MM.1S (cell line): ENCODE measurements at regions not wholly inside any gene's neighbourhood (a gene's known extent, or its start where the extent isn't known, plus 50 kb on each side); places are given as distances from the start of the nearest gene placed in this dataset.
"Not testable (repeated sequence)": the region's sequence is repeated elsewhere in the genome, so short reads cannot be mapped to it uniquely, and the experiment has no call there.

Source experiments
- DNase-seq: peaks from one replicate; pipeline ENCODE4 v3.0.0-alpha.2; 2015
- H2AFZ ChIP-seq: fragments of 300-600 bp; sonication (generic); 2 replicates; pipeline ENCODE4 v1.6.0; 2016; ENCODE audit warnings: antibody characterized with exemption, low read length
- H3F3A ChIP-seq: fragments of 300-600 bp; sonication (generic); 2 replicates; pipeline ENCODE4 v1.6.1; 2016; ENCODE audit warnings: mild to moderate bottlenecking, antibody characterized with exemption, low read length, moderate library complexity, mixed read lengths; ENCODE audit not compliant: insufficient read depth
- H3K27ac ChIP-seq: fragments of 300-600 bp; sonication (generic); 2 replicates; pipeline ENCODE4 v1.5.1; 2016; ENCODE audit warnings: mild to moderate bottlenecking, low read length
- H3K27me3 ChIP-seq: fragments of 300-600 bp; sonication (generic); replicated peaks from 2 replicates; pipeline ENCODE4 v1.6.0; 2016; ENCODE audit warnings: low read length; ENCODE audit not compliant: insufficient read depth
- H3K36me3 ChIP-seq: fragments of 300-600 bp; sonication (generic); replicated peaks from 2 replicates; pipeline ENCODE4 v1.6.1; 2016; ENCODE audit warnings: mild to moderate bottlenecking, low read length, mixed read lengths; ENCODE audit not compliant: insufficient read depth
- H3K4me1 ChIP-seq: fragments of 300-600 bp; sonication (generic); 2 replicates; pipeline ENCODE4 v1.6.1; 2016; ENCODE audit warnings: low read length, mixed read lengths
- H3K4me2 ChIP-seq: fragments of 300-600 bp; sonication (generic); 2 replicates; pipeline ENCODE4 v1.6.0; 2016; ENCODE audit warnings: low read depth, low read length
- H3K4me3 ChIP-seq: fragments of 300-600 bp; sonication (generic); 2 replicates; pipeline ENCODE4 v1.5.1; 2016; ENCODE audit warnings: low read length, mixed read lengths
- H3K79me2 ChIP-seq: fragments of 300-600 bp; sonication (generic); 2 replicates; pipeline ENCODE4 v1.6.1; 2016; ENCODE audit warnings: mixed run types, low read length, mixed read lengths
- H3K9ac ChIP-seq: fragments of 300-600 bp; sonication (generic); 2 replicates; pipeline ENCODE4 v1.6.1; 2016; ENCODE audit warnings: low read length, mixed read lengths
- H3K9me2 ChIP-seq: fragments of 300-600 bp; sonication (generic); replicated peaks from 2 replicates; pipeline ENCODE4 v1.6.1; 2016; ENCODE audit warnings: mild to moderate bottlenecking, low read length, mixed read lengths; ENCODE audit not compliant: insufficient read depth
- H3K9me3 ChIP-seq: fragments of 300-600 bp; sonication (generic); replicated peaks from 2 replicates; pipeline ENCODE4 v1.6.1; 2016; ENCODE audit warnings: mild to moderate bottlenecking, low read length, mixed read lengths; ENCODE audit not compliant: insufficient read depth
- H4K20me1 ChIP-seq: fragments of 300-600 bp; sonication (generic); 2 replicates; pipeline ENCODE4 v1.6.1; 2016; ENCODE audit warnings: mild to moderate bottlenecking, low read length, moderate library complexity, mixed read lengths; ENCODE audit not compliant: insufficient read depth
- EZH2 ChIP-seq: fragments of 300-600 bp; sonication (generic); optimal IDR thresholded peaks from 2 replicates; pipeline ENCODE3; 2017; ENCODE audit warnings: low read depth, mild to moderate bottlenecking, antibody characterized with exemption, low read length, mixed read lengths
- EZH2phosphoT487 ChIP-seq: fragments of 300-600 bp; sonication (generic); IDR thresholded peaks from 2 replicates; pipeline ENCODE4 v1.6.1; 2018; ENCODE audit warnings: antibody characterized with exemption, low read length
- TF ChIP-seq, protein P1 (sequence below): fragments of 300-600 bp; sonication (generic); IDR thresholded peaks from 2 replicates; pipeline ENCODE4 v1.5.1; 2016; ENCODE audit warnings: antibody characterized with exemption, low read length, mixed read lengths

DNA sequence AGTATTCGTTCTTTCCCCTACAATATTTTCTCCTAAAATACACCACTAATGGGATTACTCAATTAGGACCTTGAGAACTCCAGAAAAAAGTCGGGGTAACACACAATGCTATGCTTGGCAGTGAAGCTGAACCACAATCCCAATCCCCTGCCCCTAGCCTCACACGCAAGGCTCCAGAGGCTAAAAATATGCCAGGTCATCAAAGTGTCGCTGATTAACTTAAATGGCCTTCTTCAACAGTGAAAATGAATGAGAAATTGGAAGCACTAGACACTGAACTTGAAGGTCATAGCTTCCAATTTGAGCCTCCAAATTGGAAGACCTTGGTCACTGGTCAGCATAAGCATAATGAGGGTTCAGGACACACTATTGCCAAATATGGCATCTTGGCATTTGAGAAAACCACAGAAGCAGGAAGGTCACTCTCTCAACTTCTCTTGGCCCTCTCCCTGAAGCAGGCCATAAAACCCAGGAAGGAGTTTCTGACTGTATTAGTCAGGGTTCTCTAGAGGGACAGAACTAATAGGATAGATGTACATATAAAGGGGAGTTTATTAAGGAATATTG lies 86.0 kb upstream of the SATB2 start:
- TF ChIP-seq EZH2phosphoT487 (no peak), EZH2 (no peak)
- TF ChIP-seq, protein P1, sequence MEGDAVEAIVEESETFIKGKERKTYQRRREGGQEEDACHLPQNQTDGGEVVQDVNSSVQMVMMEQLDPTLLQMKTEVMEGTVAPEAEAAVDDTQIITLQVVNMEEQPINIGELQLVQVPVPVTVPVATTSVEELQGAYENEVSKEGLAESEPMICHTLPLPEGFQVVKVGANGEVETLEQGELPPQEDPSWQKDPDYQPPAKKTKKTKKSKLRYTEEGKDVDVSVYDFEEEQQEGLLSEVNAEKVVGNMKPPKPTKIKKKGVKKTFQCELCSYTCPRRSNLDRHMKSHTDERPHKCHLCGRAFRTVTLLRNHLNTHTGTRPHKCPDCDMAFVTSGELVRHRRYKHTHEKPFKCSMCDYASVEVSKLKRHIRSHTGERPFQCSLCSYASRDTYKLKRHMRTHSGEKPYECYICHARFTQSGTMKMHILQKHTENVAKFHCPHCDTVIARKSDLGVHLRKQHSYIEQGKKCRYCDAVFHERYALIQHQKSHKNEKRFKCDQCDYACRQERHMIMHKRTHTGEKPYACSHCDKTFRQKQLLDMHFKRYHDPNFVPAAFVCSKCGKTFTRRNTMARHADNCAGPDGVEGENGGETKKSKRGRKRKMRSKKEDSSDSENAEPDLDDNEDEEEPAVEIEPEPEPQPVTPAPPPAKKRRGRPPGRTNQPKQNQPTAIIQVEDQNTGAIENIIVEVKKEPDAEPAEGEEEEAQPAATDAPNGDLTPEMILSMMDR: no peak
- Histone ChIP-seq H3K4me2 (no peak overlapping the region), H3K9me3 (no peaks in the 10 kb centered on the region), H3K4me3 (no peak overlapping the region), H3K27ac (no peak overlapping the region), H3K9ac (no peak overlapping the region), H3F3A (no peaks in the 10 kb centered on the region), H3K79me2 (no peaks in the 10 kb centered on the region), H3K27me3 (no peaks in the 10 kb centered on the region), H3K9me2 (no peaks in the 10 kb centered on the region), H3K36me3 (no peaks in the 10 kb centered on the region), H2AFZ (no peak overlapping the region), H3K4me1 (no peaks in the 10 kb centered on the region), H4K20me1 (no peaks in the 10 kb centered on the region; the same call in 1 of the 2 replicates)
- no peak for DNase-seq

DNA sequence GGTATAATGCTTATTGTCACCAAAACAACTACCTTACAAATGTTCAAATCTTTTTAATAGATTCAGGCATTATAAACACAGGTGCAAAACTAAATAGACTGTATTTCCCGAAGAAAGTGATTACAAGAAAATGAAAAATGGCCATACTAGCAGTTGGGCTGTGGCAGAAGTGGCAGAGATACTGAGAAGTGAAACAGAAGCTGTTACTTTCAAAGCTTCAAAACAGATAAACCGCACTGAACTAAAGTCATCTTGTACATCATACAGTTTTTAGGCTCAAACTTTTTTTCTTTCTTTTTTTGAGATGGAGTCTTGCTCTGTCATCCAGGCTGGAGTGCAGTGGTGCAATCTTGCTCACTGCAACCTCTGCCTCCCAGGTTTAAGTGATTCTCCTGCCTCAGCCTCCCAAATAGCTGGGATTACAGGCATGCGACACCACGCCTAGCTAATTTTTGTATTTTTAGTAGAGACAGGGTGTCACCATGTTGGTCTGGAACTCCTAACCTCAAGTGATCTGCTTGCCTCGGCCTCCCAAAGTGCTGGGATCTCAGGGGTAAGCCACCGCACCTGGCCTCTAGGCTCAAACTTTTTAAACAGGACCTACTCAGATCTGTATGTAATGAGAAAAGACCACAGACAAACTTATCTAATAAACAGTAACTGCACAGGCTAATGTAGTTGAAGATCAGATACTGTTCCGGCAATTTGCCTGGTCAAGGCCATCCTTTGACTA lies 77.9 kb upstream of the SATB2 start:
- Histone ChIP-seq H3K9me3 (no peaks in the 10 kb centered on the region), H3K4me2 (no peak overlapping the region), H4K20me1 (no peaks in the 10 kb centered on the region; the same call in 1 of the 2 replicates), H3K4me3 (no peak overlapping the region), H3K9me2 (no peaks in the 10 kb centered on the region), H3K36me3 (no peaks in the 10 kb centered on the region), H3F3A (no peaks in the 10 kb centered on the region), H3K4me1 (no peaks in the 10 kb centered on the region), H3K27ac (no peak overlapping the region), H2AFZ (no peak overlapping the region), H3K79me2 (no peaks in the 10 kb centered on the region), H3K27me3 (no peaks in the 10 kb centered on the region), H3K9ac (no peak overlapping the region)
- no peak for TF ChIP-seq EZH2
- TF ChIP-seq EZH2phosphoT487: no peak
- TF ChIP-seq, protein P1: no peak
- no peak for DNase-seq

DNA sequence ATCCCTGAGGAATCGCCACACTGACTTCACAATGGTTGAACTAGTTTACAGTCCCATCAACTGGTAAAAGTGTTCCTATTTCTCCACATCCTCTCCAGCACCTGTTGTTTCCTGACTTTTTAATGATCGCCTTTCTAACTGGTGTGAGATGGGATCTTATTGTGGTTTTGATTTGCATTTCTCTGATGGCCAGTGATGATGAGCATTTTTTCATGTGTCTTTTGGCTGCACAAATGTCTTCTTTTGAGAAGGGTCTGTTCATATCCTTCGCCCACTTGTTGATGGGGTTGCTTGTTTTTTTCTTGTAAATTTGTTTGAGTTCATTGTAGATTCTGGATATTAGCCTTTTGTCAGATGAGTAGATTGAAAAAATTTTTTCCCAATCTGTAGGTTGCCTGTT lies 76.1 kb upstream of the SATB2 start:
- not testable (repeated sequence) for H3K4me3 ChIP-seq, H2AFZ ChIP-seq, H3K27ac ChIP-seq, H3K9me2 ChIP-seq, H4K20me1 ChIP-seq, DNase-seq, H3K27me3 ChIP-seq, H3K9me3 ChIP-seq, H3F3A ChIP-seq, H3K9ac ChIP-seq, H3K36me3 ChIP-seq, H3K4me1 ChIP-seq, H3K4me2 ChIP-seq, H3K79me2 ChIP-seq

DNA sequence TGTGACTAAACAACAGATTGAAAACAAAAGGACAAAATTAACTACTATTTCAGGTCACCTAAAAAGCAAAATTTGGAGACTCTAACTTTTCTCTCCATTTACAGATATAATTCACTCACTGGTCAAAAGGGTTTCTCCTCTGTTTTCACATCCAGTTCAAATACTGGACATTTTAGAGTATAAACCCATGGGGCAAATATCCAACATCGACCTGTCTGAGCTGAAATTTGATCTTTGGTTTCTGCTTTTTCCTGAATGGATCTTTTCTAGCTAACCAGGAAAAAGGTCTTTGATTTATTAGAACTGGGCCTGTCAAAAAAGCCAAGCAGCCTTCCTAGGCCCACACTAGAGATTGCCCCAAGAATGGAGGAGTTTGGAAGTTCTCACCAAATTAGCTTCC lies 69.3 kb upstream of the SATB2 start:
- no peak overlapping the region for H2AFZ ChIP-seq

More for the DNA sequence above, 69.3 kb upstream of the SATB2 start:
- no peak for DNase-seq
- H3K79me2 ChIP-seq: no peaks in the 10 kb centered on the region
- H4K20me1 ChIP-seq: no peaks in the 10 kb centered on the region
- H3K27ac ChIP-seq: no peak overlapping the region
- H3K36me3 ChIP-seq: no peaks in the 10 kb centered on the region
- no peak overlapping the region for H3K4me3 ChIP-seq
- H3K9me2 ChIP-seq: no peaks in the 10 kb centered on the region
- no peaks in the 10 kb centered on the region for H3K27me3 ChIP-seq
- H3K4me2 ChIP-seq: no peak overlapping the region
- no peaks in the 10 kb centered on the region for H3K9me3 ChIP-seq
- TF ChIP-seq EZH2: no peak
- TF ChIP-seq, protein P1: no peak
- TF ChIP-seq EZH2phosphoT487: no peak
- no peaks in the 10 kb centered on the region for H3K4me1 ChIP-seq
- no peaks in the 10 kb centered on the region for H3F3A ChIP-seq
- no peak overlapping the region for H3K9ac ChIP-seq
